GM13977 (cell line): ENCODE measurements at regions not wholly inside any gene's neighbourhood (a gene's known extent, or its start where the extent isn't known, plus 50 kb on each side); places are given as distances from the start of the nearest gene placed in this dataset.

Source experiments
- DNase-seq: peaks from one replicate; pipeline ENCODE4 v3.0.0; 2012; ENCODE audit warnings: low spot score
- in situ Hi-C: fragments of 300-500 bp; cut with MboI; formaldehyde crosslinking; loops from one replicate; pipeline ENCODE4 v1.12.0; 2022; ENCODE audit warnings: low sequenced_read_pairs, low pct_unique_long_range_greater_than_20kb, mixed read lengths, inconsistent platforms; ENCODE audit not compliant: unreplicated experiment
- TF ChIP-seq, protein P1 (sequence below): IDR thresholded peaks from 2 replicates; pipeline ENCODE4 v1.5.1; 2012; ENCODE audit warnings: mild to moderate bottlenecking, control low read depth; ENCODE audit not compliant: insufficient read depth; ENCODE audit errors: extremely low read depth, missing control alignments

- in situ Hi-C loops = no loop called here
- no peak for DNase-seq
Measured at GRCh38 chr2:11024687-11025086, 113.0 kb downstream of the KCNF1 start.

DNA sequence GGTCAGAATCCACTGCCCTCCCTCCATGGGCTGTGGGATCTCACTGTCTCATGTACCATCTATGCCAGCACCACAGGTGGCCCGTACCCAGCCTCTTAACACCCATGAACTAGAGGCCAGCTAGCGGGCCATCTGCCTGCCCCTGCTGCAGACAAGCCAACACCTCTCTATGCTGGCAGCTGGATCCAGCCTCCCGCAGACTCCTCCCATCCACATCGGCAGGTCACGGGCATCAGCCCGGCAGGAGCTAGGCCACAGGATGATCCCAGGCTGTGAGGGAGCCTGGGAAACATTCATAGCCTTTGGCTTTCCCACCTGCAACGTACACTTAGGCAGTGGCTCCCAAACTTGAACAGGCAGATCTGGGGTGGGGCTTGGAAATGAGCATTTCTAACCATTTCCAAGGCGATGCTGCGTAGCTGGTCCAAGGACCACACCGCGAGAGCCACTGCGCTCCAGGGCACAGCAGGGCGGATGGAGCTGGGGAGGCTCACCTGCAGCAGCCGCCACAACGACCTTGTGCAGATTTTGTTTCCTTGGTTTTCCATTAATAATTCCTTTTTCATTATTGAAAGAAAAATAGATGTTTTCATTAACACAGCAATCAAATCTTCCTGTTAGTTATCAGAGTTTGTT is 114.7 kb downstream of the KCNF1 start:
- in situ Hi-C loops = no loop called here
- TF ChIP-seq, protein P1, sequence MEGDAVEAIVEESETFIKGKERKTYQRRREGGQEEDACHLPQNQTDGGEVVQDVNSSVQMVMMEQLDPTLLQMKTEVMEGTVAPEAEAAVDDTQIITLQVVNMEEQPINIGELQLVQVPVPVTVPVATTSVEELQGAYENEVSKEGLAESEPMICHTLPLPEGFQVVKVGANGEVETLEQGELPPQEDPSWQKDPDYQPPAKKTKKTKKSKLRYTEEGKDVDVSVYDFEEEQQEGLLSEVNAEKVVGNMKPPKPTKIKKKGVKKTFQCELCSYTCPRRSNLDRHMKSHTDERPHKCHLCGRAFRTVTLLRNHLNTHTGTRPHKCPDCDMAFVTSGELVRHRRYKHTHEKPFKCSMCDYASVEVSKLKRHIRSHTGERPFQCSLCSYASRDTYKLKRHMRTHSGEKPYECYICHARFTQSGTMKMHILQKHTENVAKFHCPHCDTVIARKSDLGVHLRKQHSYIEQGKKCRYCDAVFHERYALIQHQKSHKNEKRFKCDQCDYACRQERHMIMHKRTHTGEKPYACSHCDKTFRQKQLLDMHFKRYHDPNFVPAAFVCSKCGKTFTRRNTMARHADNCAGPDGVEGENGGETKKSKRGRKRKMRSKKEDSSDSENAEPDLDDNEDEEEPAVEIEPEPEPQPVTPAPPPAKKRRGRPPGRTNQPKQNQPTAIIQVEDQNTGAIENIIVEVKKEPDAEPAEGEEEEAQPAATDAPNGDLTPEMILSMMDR = no peak
- no peak for DNase-seq

More at GRCh38 chr2:11024687-11025086, 113.0 kb downstream of the KCNF1 start:
- TF ChIP-seq, protein P1 = no peak

- in situ Hi-C loops = no loop called here
- TF ChIP-seq, protein P1 = no peak
- no peak for DNase-seq
Measured at GRCh38 chr2:11027195-11027594, 115.5 kb downstream of the KCNF1 start.

- TF ChIP-seq, protein P1 = no peak
- in situ Hi-C loops = no loop called here
- no peak for DNase-seq
Measured at GRCh38 chr2:11028407-11028916, 116.7 kb downstream of the KCNF1 start.

- TF ChIP-seq, protein P1 = no peak
- in situ Hi-C loops = no loop called here
- DNase-seq = no peak
Measured at GRCh38 chr2:11029136-11029535, 117.4 kb downstream of the KCNF1 start.

DNA sequence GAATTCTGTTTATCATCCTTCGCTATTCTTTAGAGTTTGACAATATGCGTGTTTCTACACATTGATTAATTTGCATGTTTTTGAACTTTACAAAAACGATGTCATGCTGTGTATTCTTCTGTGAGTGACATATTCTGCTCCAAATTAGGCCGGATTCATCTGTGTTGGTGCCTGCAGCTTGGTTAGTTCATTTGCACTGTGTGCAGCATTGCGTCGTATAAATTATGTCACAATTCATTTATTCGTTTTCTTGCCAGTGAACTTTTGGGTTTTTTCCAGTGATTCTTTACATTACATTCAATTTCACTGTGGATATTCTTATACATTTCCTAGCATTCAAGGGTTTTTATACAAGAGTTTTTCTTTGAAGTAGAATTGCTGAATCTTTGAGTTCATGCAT is 118.3 kb downstream of the KCNF1 start:
- in situ Hi-C loops = no loop called here
- TF ChIP-seq, protein P1 = no peak
- DNase-seq = no peak
